CD14-positive monocyte (primary cell): ENCODE measurements at regions not wholly inside any gene's neighbourhood (a gene's known extent, or its start where the extent isn't known, plus 50 kb on each side); places are given as distances from the start of the nearest gene placed in this dataset.
"Not testable (repeated sequence)": the region's sequence is repeated elsewhere in the genome, so short reads cannot be mapped to it uniquely, and the experiment has no call there.

Experiments
- DNase-seq, 3 donors: peaks; one replicate each; pipeline ENCODE4 v3.0.0-alpha.2; 2011 to 2022
- H2AFZ ChIP-seq: 2 replicates; pipeline ENCODE4 v1.6.0; 2012; ENCODE audit warnings: mild to moderate bottlenecking, low read depth, low read length, inconsistent platforms; ENCODE audit not compliant: insufficient read depth, poor library complexity, severe bottlenecking
- H3K27ac ChIP-seq, 2 donors: 1 replicate in 1 of 2; 2 replicates in 1 of 2; pipeline ENCODE4 v1.5.1; 2012 to 2013; ENCODE audit warnings: low read length in 2 of 2, control low read depth in 1 of 2, inconsistent platforms in 1 of 2, low read depth in 1 of 2, mild to moderate bottlenecking in 1 of 2
- H3K27me3 ChIP-seq, 2 donors: one replicate each; pipeline versions ENCODE4 v1.6.0 to v1.6.1; 2011 to 2013; ENCODE audit warnings: low read length in 2 of 2; ENCODE audit not compliant: control insufficient read depth in 2 of 2, insufficient read depth in 2 of 2
- H3K36me3 ChIP-seq, 2 donors: replicated peaks in 1 of 2; 1 replicate in 1 of 2; 2 replicates in 1 of 2; pipeline versions ENCODE4 v1.5.1 to v1.6.1; 2012 to 2013; ENCODE audit warnings: low read length in 2 of 2, control low read depth in 1 of 2, inconsistent platforms in 1 of 2, mild to moderate bottlenecking in 1 of 2; ENCODE audit not compliant: insufficient read depth in 2 of 2, control insufficient read depth in 1 of 2
- H3K4me1 ChIP-seq, 2 donors: 1 replicate in 1 of 2; 2 replicates in 1 of 2; pipeline versions ENCODE4 v1.5.1 to v1.6.1; 2012 to 2013; ENCODE audit warnings: low read length in 2 of 2, control low read depth in 1 of 2, inconsistent platforms in 1 of 2, mild to moderate bottlenecking in 1 of 2, moderate library complexity in 1 of 2; ENCODE audit not compliant: insufficient read depth in 2 of 2, control insufficient read depth in 1 of 2
- H3K4me2 ChIP-seq: replicated peaks from 2 replicates; pipeline ENCODE3; 2012; ENCODE audit warnings: low read length, moderate library complexity, mild to moderate bottlenecking; ENCODE audit not compliant: poor library complexity, severe bottlenecking; ENCODE audit errors: extremely low read depth
- H3K4me3 ChIP-seq, 3 experiments: fragments of 200-600 bp in 1 of 3; sonication (generic) in 1 of 3; replicated peaks in 1 of 3; 1 replicate in 2 of 3; 2 replicates in 1 of 3; pipeline ENCODE4 v1.5.1; 2011 to 2013; ENCODE audit warnings: low read length in 3 of 3, mild to moderate bottlenecking in 3 of 3, control low read depth in 2 of 3, low read depth in 2 of 3, inconsistent platforms in 1 of 3, moderate library complexity in 1 of 3
- H3K79me2 ChIP-seq: 2 replicates; pipeline ENCODE4 v1.6.0; 2012; ENCODE audit warnings: mild to moderate bottlenecking, control low read depth, inconsistent platforms, low read length, moderate library complexity; ENCODE audit not compliant: insufficient read depth
- H3K9ac ChIP-seq: 2 replicates; pipeline ENCODE4 v1.6.0; 2017; ENCODE audit warnings: low read length, mild to moderate bottlenecking; ENCODE audit not compliant: insufficient read depth, poor library complexity, severe bottlenecking
- H3K9me3 ChIP-seq, 2 donors: replicated peaks in 1 of 2; 1 replicate in 1 of 2; 2 replicates in 1 of 2; pipeline versions ENCODE4 v1.5.1 to v1.6.1; 2012 to 2013; ENCODE audit warnings: low read length in 2 of 2, control low read depth in 1 of 2; ENCODE audit not compliant: control insufficient read depth in 1 of 2, insufficient read depth in 1 of 2
- H4K20me1 ChIP-seq: 2 replicates; pipeline ENCODE4 v1.6.0; 2012; ENCODE audit warnings: mild to moderate bottlenecking, low read length, control low read depth, moderate library complexity; ENCODE audit not compliant: insufficient read depth
- H3K27ac Mint-ChIP-seq, 7 donors: one replicate each; pipeline ENCODE4 v1.8.0; 2020; ENCODE audit warnings: mild to moderate bottlenecking in 7 of 7, mixed read lengths in 7 of 7, moderate library complexity in 6 of 7, inconsistent platforms in 2 of 7
- H3K27me3 Mint-ChIP-seq, 3 donors: one replicate each; pipeline ENCODE4 v1.8.0; 2021 to 2022; ENCODE audit warnings: low read depth in 3 of 3, mild to moderate bottlenecking in 3 of 3, mixed read lengths in 3 of 3, moderate library complexity in 3 of 3, inconsistent platforms in 1 of 3
- H3K36me3 Mint-ChIP-seq, 2 donors: one replicate each; pipeline ENCODE4 v1.8.0; 2020; ENCODE audit warnings: mixed read lengths in 2 of 2, inconsistent platforms in 1 of 2, mild to moderate bottlenecking in 1 of 2
- H3K4me1 Mint-ChIP-seq: one replicate; pipeline ENCODE4 v1.8.0; 2020; ENCODE audit warnings: mild to moderate bottlenecking, mixed read lengths
- H3K4me3 Mint-ChIP-seq, 2 donors: one replicate each; pipeline ENCODE4 v1.8.0; 2020; ENCODE audit warnings: mild to moderate bottlenecking in 2 of 2, mixed read lengths in 2 of 2, moderate library complexity in 1 of 2
- H3K9me3 Mint-ChIP-seq, 7 donors: one replicate each; pipeline ENCODE4 v1.8.0; 2020 to 2022; ENCODE audit warnings: mixed read lengths in 7 of 7, mild to moderate bottlenecking in 6 of 7, moderate library complexity in 6 of 7, inconsistent platforms in 2 of 7
- CTCF ChIP-seq: fragments of 200-600 bp; IDR thresholded peaks from one replicate; pipeline ENCODE4 v1.8.0; 2022; ENCODE audit warnings: antibody characterized with exemption, mild to moderate bottlenecking
- WGBS: methylation state at CpG from one replicate; pipeline ENCODE4 v1.1.5; 2013; ENCODE audit warnings: missing lambda C conversion rate; ENCODE audit not compliant: insufficient coverage; 5-methylcytosine and 5-hydroxymethylcytosine counted together
- intact Hi-C, 2 donors: fragments of 100-400 bp; cut with micrococcal nuclease; formaldehyde crosslinking; loops; one replicate each; pipeline versions ENCODE4 v1.15.0 to v1.15.1; 2023

GRCh38 chr7:65453341-65454030 lies 79.8 kb downstream of the ZNF92 start:
- no peak overlapping the region for H3K27ac Mint-ChIP-seq
- WGBS = no CpG with 5 or more reads among the region's 9 CpGs
- DNase-seq = no peak
- peaks cover 0 to 9% (median 4%) of the 10 kb centered on the region in 7 donors for H3K9me3 Mint-ChIP-seq
- Histone ChIP-seq H3K27me3 (no peaks in the 10 kb centered on the region), H3K79me2 (no peaks in the 10 kb centered on the region), H3K9ac (no peak overlapping the region), H3K9me3 (no peaks in the 10 kb centered on the region), H2AFZ (no peak overlapping the region), H3K27ac (no peak overlapping the region), H4K20me1 (no peaks in the 10 kb centered on the region), H3K36me3 (no peaks in the 10 kb centered on the region), H3K4me2 (no peak overlapping the region), H3K4me1 (no peaks in the 10 kb centered on the region), H3K4me3 (no peak overlapping the region)
- intact Hi-C loops = no loop called here
- H3K4me3 Mint-ChIP-seq = no peak overlapping the region
- TF ChIP-seq CTCF = no peak
- H3K36me3 Mint-ChIP-seq = no peaks in the 10 kb centered on the region
- no peaks in the 10 kb centered on the region for H3K4me1 Mint-ChIP-seq
- peaks cover 0 to 6% (median 4%) of the 10 kb centered on the region in 3 donors for H3K27me3 Mint-ChIP-seq

DNA sequence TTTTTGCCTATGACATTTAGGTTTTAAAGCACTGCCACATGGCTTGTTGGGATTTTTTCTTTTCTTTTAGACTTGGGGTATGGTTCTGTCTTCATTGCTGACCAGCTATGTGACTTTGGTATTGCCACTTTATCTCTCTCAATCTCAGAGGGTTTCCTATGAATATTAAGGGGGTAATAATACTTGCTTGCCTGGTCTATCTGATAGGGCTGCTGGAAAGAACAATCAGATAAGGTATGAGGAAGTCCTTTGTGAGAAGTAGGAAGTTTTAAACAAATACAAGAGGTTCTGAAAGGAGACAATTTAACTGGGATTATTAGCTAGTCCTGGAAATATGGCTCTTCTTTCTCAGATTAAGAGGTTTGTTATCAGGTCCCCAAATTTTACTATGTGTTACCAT lies 80.8 kb downstream of the ZNF92 start:
- Histone ChIP-seq H4K20me1 (no peaks in the 10 kb centered on the region), H3K79me2 (no peaks in the 10 kb centered on the region), H3K9me3 (no peaks in the 10 kb centered on the region), H3K27me3 (no peaks in the 10 kb centered on the region), H2AFZ (no peak overlapping the region), H3K36me3 (no peaks in the 10 kb centered on the region), H3K4me2 (no peak overlapping the region), H3K4me1 (no peaks in the 10 kb centered on the region), H3K4me3 (no peak overlapping the region), H3K27ac (no peak overlapping the region), H3K9ac (no peak overlapping the region)
- Mint-ChIP-seq H3K36me3 (no peaks in the 10 kb centered on the region), H3K9me3 (peaks cover 0 to 8% (median 3%) of the 10 kb centered on the region in 7 donors), H3K4me3 (no peak overlapping the region), H3K4me1 (no peaks in the 10 kb centered on the region), H3K27ac (no peak overlapping the region), H3K27me3 (peaks cover 0 to 4% (median 3%) of the 10 kb centered on the region in 3 donors)
- DNase-seq = no peak
- intact Hi-C loops = no loop called here
- TF ChIP-seq CTCF = no peak

DNA sequence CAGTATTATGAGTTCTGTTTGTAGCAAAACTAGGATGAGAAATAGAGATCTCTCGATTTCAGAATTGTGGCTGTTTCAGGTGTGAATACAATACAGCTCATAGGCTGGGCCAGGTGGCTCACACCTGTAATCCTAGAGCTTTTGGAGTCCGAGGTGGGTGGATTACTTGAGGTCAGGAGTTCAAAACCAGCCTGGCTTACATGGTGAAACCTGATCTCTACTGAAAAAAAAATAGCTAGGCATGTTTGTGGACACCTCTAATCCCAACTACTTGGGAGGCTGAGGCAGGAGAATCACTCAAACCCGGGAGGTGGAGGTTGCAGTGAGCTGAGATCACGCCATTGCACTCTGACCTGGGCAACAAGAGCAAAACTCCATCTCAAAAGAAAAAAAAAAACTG lies 81.4 kb downstream of the ZNF92 start:
- H3K4me1 Mint-ChIP-seq, DNase-seq, H3K27me3 Mint-ChIP-seq, H3K27ac ChIP-seq, H3K9me3 ChIP-seq, intact Hi-C loops, H3K36me3 ChIP-seq, H3K36me3 Mint-ChIP-seq, H3K79me2 ChIP-seq, H3K9me3 Mint-ChIP-seq, H3K27ac Mint-ChIP-seq, H3K9ac ChIP-seq, H3K4me3 Mint-ChIP-seq, H3K4me2 ChIP-seq, H3K4me3 ChIP-seq, H4K20me1 ChIP-seq, H3K27me3 ChIP-seq, H2AFZ ChIP-seq, H3K4me1 ChIP-seq: not testable (repeated sequence)
- WGBS = 80% methylated on average over 1 of the region's 4 CpGs
